Body of pancreas (tissue), 4 donors: ENCODE measurements at regions not wholly inside any gene's neighbourhood (a gene's known extent, or its start where the extent isn't known, plus 50 kb on each side); places are given as distances from the start of the nearest gene placed in this dataset.

Source experiments
- POLR2A ChIP-seq, 3 donors: fragments of 450-650 bp; IDR thresholded peaks; one replicate each; pipeline ENCODE4 v1.6.1; 2016; ENCODE audit warnings: antibody characterized with exemption in 3 of 3, mild to moderate bottlenecking in 2 of 3
- TF ChIP-seq, protein P1 (sequence below), 7 experiments: fragments of 450-650 bp in 4 of 7; fragments of 200-600 bp in 3 of 7; sonication (generic) in 3 of 7; IDR thresholded peaks; one replicate each; pipeline ENCODE4 v1.5.1; 2016 to 2019; ENCODE audit warnings: antibody characterized with exemption in 7 of 7

DNA sequence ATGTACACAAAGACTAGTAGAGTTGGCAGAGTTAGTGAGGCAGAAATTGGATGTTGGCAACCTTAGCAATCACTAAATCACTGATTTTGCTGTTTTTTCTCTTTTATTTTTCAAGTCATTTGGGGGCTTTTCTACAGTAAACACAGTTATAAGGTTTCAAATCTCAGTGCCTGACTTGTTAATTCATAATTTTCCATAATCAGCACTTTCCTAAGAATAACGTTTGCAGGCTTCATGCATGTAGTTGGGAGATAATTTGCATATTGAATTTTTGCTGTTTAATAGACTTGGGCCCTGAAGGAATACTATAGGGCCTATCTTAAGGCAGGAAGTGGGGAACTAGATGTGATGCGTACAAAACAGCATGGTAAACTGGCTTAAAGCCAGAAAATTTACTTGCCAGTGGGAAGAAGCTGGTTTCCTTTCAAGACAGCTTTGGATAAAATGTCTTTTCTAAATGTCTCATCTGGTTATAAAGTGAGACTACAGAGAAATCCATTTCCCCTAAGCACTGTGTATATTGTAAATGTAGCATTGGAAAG is 127.2 kb upstream of the SMIM21 start:
- TF ChIP-seq, protein P1, sequence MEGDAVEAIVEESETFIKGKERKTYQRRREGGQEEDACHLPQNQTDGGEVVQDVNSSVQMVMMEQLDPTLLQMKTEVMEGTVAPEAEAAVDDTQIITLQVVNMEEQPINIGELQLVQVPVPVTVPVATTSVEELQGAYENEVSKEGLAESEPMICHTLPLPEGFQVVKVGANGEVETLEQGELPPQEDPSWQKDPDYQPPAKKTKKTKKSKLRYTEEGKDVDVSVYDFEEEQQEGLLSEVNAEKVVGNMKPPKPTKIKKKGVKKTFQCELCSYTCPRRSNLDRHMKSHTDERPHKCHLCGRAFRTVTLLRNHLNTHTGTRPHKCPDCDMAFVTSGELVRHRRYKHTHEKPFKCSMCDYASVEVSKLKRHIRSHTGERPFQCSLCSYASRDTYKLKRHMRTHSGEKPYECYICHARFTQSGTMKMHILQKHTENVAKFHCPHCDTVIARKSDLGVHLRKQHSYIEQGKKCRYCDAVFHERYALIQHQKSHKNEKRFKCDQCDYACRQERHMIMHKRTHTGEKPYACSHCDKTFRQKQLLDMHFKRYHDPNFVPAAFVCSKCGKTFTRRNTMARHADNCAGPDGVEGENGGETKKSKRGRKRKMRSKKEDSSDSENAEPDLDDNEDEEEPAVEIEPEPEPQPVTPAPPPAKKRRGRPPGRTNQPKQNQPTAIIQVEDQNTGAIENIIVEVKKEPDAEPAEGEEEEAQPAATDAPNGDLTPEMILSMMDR (IDR thresholded peaks at IDR 0.05), result no peak
- TF ChIP-seq POLR2A (IDR thresholded peaks at IDR 0.05), result no peak
